ENCODE measurements at regions not wholly inside any gene's neighbourhood (a gene's known extent, or its start where the extent isn't known, plus 50 kb on each side); places are given as distances from the start of the nearest gene placed in this dataset.

DNA sequence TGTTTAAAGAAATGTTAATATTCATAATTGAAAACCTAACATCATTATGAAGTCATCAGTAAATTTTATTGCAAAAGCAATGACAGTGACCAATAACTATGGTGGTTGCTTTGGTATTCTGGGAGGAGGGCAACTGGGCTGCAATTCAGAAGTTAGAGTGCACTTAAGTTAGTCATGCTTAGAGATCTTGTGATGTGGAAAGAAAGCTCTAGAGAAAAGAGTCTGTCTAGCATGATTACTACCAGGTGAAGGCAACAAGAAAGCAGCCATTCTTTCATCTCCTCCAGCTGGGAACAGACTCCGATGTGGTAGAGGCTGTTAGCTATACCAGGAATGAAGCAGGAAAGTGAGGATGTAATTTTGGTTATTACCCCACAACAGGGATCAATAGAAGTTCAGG is 625.6 kb downstream of the SI start:
- Histone ChIP-seq H2AK5ac (ENCODE audit: insufficient read length, low read length) (no peak overlapping the region), H4K20me1 (ENCODE audit: control insufficient read depth, insufficient read depth, insufficient read length) (no peaks in the 10 kb centered on the region), H3T11ph (ENCODE audit: low read length) (no peak overlapping the region), H3K9ac (ENCODE audit: extremely low read depth, insufficient read length, low read length) (no peak overlapping the region), H3K27ac (ENCODE audit: insufficient read length, low read depth, low read length) (no peak overlapping the region), H3K18ac (ENCODE audit: insufficient read length, low read depth, low read length) (no peak overlapping the region), H3K79me2 (ENCODE audit: insufficient read depth, low read length) (no peaks in the 10 kb centered on the region), H4K8ac (replicated peaks; ENCODE audit: insufficient read length, low read depth, low read length) (no peak overlapping the region), H2AFZ (ENCODE audit: low read length) (no peak overlapping the region), H2BK20ac (ENCODE audit: low read depth, low read length, poor library complexity, severe bottlenecking) (no peak overlapping the region), H3K4me2 (ENCODE audit: insufficient read depth, insufficient read length, low read length) (no peak overlapping the region), H4K5ac (ENCODE audit: insufficient read length, low read depth, low read length) (no peak overlapping the region), H3K23me2 (ENCODE audit: insufficient read length, low read depth, low read length, poor library complexity, severe bottlenecking) (no peaks in the 10 kb centered on the region), H3K4ac (ENCODE audit: low read depth, low read length) (no peak overlapping the region), H3K79me1 (ENCODE audit: insufficient read depth, low read depth, low read length, poor library complexity, severe bottlenecking) (no peaks in the 10 kb centered on the region), H2BK120ac (ENCODE audit: low read depth, low read length, poor library complexity, severe bottlenecking) (no peak overlapping the region), H3K9me3 (ENCODE audit: control insufficient read depth, low read depth, low read length) (no peaks in the 10 kb centered on the region), H2BK15ac (ENCODE audit: low read depth, low read length) (no peak overlapping the region), H3K23ac (ENCODE audit: insufficient read length, low read depth, low read length) (no peak overlapping the region), H3K14ac (ENCODE audit: insufficient read depth, low read length) (no peak overlapping the region), H3K27me3 (ENCODE audit: insufficient read depth, low read length) (no peaks in the 10 kb centered on the region), H2BK5ac (ENCODE audit: insufficient read length, low read length) (no peak overlapping the region), H4K91ac (ENCODE audit: insufficient read length, low read depth, low read length) (no peak overlapping the region), H2BK12ac (ENCODE audit: insufficient read length, low read depth, low read length) (no peak overlapping the region), H3K56ac (ENCODE audit: insufficient read length, low read depth, low read length) (no peak overlapping the region), H3K4me1 (ENCODE audit: insufficient read depth, low read length) (no peaks in the 10 kb centered on the region)
- Mint-ChIP-seq H3K4me3 (no peak overlapping the region), H3K27ac (no peak overlapping the region), H3K9me3 (peaks cover 3 to 16% of the 10 kb centered on the region in 2 experiments; a peak in 4 of 5 replicates), H3K4me1 (peaks cover 8% of the 10 kb centered on the region in 2 experiments), H3K27me3 (ENCODE audit: low read depth) (no peaks in the 10 kb centered on the region), H3K36me3 (ENCODE audit: insufficient read depth in 1 of 3, low read depth in 3 of 3) (peaks cover 0 to 5% (median 0%) of the 10 kb centered on the region in 3 experiments; a peak in 4 of 7 replicates)
- TF ChIP-seq, protein P1, sequence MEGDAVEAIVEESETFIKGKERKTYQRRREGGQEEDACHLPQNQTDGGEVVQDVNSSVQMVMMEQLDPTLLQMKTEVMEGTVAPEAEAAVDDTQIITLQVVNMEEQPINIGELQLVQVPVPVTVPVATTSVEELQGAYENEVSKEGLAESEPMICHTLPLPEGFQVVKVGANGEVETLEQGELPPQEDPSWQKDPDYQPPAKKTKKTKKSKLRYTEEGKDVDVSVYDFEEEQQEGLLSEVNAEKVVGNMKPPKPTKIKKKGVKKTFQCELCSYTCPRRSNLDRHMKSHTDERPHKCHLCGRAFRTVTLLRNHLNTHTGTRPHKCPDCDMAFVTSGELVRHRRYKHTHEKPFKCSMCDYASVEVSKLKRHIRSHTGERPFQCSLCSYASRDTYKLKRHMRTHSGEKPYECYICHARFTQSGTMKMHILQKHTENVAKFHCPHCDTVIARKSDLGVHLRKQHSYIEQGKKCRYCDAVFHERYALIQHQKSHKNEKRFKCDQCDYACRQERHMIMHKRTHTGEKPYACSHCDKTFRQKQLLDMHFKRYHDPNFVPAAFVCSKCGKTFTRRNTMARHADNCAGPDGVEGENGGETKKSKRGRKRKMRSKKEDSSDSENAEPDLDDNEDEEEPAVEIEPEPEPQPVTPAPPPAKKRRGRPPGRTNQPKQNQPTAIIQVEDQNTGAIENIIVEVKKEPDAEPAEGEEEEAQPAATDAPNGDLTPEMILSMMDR (conservative IDR thresholded peaks at IDR 0.05), result no peak
- WGBS (ENCODE audit: extremely low coverage, insufficient read length, low lambda C conversion rate), result no CpG with 5 or more reads among the region's 1 CpG
- no peak for DNase-seq
